OCI-LY3 (cell line): ENCODE measurements at regions not wholly inside any gene's neighbourhood (a gene's known extent, or its start where the extent isn't known, plus 50 kb on each side); places are given as distances from the start of the nearest gene placed in this dataset.

Source experiments
- CTCF ChIP-seq: fragments of 200-600, 300-600 bp; sonication (generic); IDR thresholded peaks from 2 replicates; pipeline ENCODE4 v1.5.1; 2014; ENCODE audit warnings: antibody characterized with exemption, low read length, low read depth
- EZH2phosphoT487 ChIP-seq: fragments of 200-600 bp; shearing (Covaris generic); IDR thresholded peaks from 2 replicates; pipeline ENCODE4 v1.6.1; 2018; ENCODE audit warnings: antibody characterized with exemption, mixed run types, low read depth

GRCh38 chr15:81813215-81813614 lies 232.6 kb downstream of the MEX3B start:
- no peak for TF ChIP-seq EZH2phosphoT487
- peak; percentile 35 for TF ChIP-seq CTCF
